ENCODE measurements at regions not wholly inside any gene's neighbourhood (a gene's known extent, or its start where the extent isn't known, plus 50 kb on each side); places are given as distances from the start of the nearest gene placed in this dataset.

GRCh38 chr14:61102549-61103466, 121.8 kb downstream of the SLC38A6 start:
- no peak overlapping the region for H3K4me3 ChIP-seq (ENCODE audit: low read depth, low read length)
- H3K9me3 ChIP-seq (ENCODE audit: control insufficient read depth, low read length) = no peaks in the 10 kb centered on the region
- H3K79me2 ChIP-seq = no peaks in the 10 kb centered on the region
- peaks cover 3% of the 10 kb centered on the region for H3K4me1 ChIP-seq
- TF ChIP-seq CTCF (IDR thresholded peaks at IDR 0.05) = no peak
- H3K9ac ChIP-seq = no peak overlapping the region
- H3K27ac ChIP-seq = no peak overlapping the region
- H3K4me2 ChIP-seq (ENCODE audit: low read length) = no peak overlapping the region
- H2AFZ ChIP-seq = no peak overlapping the region
- H3K36me3 ChIP-seq (ENCODE audit: control insufficient read depth, insufficient read depth, low read length) = no peaks in the 10 kb centered on the region
- H3K27me3 ChIP-seq (ENCODE audit: control insufficient read depth, insufficient read depth, low read length) = no peaks in the 10 kb centered on the region
